Osteoblast (primary cell): ENCODE measurements at regions not wholly inside any gene's neighbourhood (a gene's known extent, or its start where the extent isn't known, plus 50 kb on each side); places are given as distances from the start of the nearest gene placed in this dataset.

ENCODE experiments used
- DNase-seq: peaks from one replicate; pipeline ENCODE4 v3.0.0; 2011; ENCODE audit warnings: low spot score, mixed read lengths; ENCODE audit not compliant: insufficient read length; ENCODE audit errors: missing footprints
- H2AFZ ChIP-seq: 2 replicates; pipeline ENCODE4 v1.6.0; 2011; ENCODE audit warnings: mild to moderate bottlenecking, low read length
- H3K27ac ChIP-seq: 2 replicates; pipeline ENCODE4 v1.5.1; 2011; ENCODE audit warnings: mild to moderate bottlenecking, low read depth, low read length, moderate library complexity
- H3K27me3 ChIP-seq: 2 replicates; pipeline ENCODE4 v1.6.0; 2012; ENCODE audit warnings: mild to moderate bottlenecking, control low read depth, inconsistent platforms, low read length, moderate library complexity; ENCODE audit not compliant: insufficient read depth
- H3K36me3 ChIP-seq: 2 replicates; pipeline ENCODE4 v1.5.1; 2011; ENCODE audit warnings: mild to moderate bottlenecking, low read length, control low read depth, moderate library complexity; ENCODE audit not compliant: insufficient read depth
- H3K4me1 ChIP-seq: 2 replicates; pipeline ENCODE4 v1.5.1; 2011; ENCODE audit warnings: mild to moderate bottlenecking, low read length, control low read depth, moderate library complexity; ENCODE audit not compliant: insufficient read depth
- H3K4me2 ChIP-seq: 2 replicates; pipeline ENCODE4 v1.6.0; 2011; ENCODE audit warnings: mild to moderate bottlenecking, low read length; ENCODE audit not compliant: insufficient read depth
- H3K4me3 ChIP-seq: fragments of 200-600 bp; sonication (generic); 3 replicates; pipeline ENCODE4 v1.5.1; 2012; ENCODE audit warnings: mild to moderate bottlenecking, low read length, inconsistent platforms; ENCODE audit not compliant: insufficient read depth
- H3K79me2 ChIP-seq: 2 replicates; pipeline ENCODE4 v1.6.0; 2012; ENCODE audit warnings: mild to moderate bottlenecking, low read length, control low read depth, inconsistent platforms; ENCODE audit not compliant: insufficient read depth
- H3K9me3 ChIP-seq: 2 replicates; pipeline ENCODE4 v1.5.1; 2011; ENCODE audit warnings: low read depth, low read length, control low read depth
- H4K20me1 ChIP-seq: 2 replicates; pipeline ENCODE4 v1.6.0; 2012; ENCODE audit warnings: mild to moderate bottlenecking, low read length, control low read depth; ENCODE audit not compliant: insufficient read depth
- CTCF ChIP-seq: IDR thresholded peaks from 2 replicates; pipeline ENCODE4 v1.5.1; 2011; ENCODE audit warnings: mild to moderate bottlenecking, low read depth, low read length, moderate library complexity; ENCODE audit errors: extremely low read depth

GRCh38 chr10:4522296-4523000, 303.6 kb upstream of the AKR1E2 start:
- no peaks in the 10 kb centered on the region for H3K27me3 ChIP-seq
- TF ChIP-seq CTCF: no peak
- H3K79me2 ChIP-seq: no peaks in the 10 kb centered on the region
- no peaks in the 10 kb centered on the region for H3K36me3 ChIP-seq
- no peak for DNase-seq
- no peak overlapping the region for H3K27ac ChIP-seq
- peaks cover 9% of the 10 kb centered on the region for H3K4me1 ChIP-seq
- H3K9me3 ChIP-seq: no peaks in the 10 kb centered on the region
- H3K4me3 ChIP-seq: no peak overlapping the region
- H4K20me1 ChIP-seq: no peaks in the 10 kb centered on the region
- no peak overlapping the region for H3K4me2 ChIP-seq
- H2AFZ ChIP-seq: no peak overlapping the region

- H3K4me3 ChIP-seq: no peak overlapping the region
- no peak for TF ChIP-seq CTCF
- H3K27me3 ChIP-seq: no peaks in the 10 kb centered on the region
- H3K79me2 ChIP-seq: no peaks in the 10 kb centered on the region
- no peaks in the 10 kb centered on the region for H3K36me3 ChIP-seq
- H3K9me3 ChIP-seq: no peaks in the 10 kb centered on the region
- H3K4me2 ChIP-seq: no peak overlapping the region
- no peaks in the 10 kb centered on the region for H3K4me1 ChIP-seq
- H4K20me1 ChIP-seq: no peaks in the 10 kb centered on the region
- peak; percentile 69 for DNase-seq
- H2AFZ ChIP-seq: no peak overlapping the region
- no peak overlapping the region for H3K27ac ChIP-seq
Measured at GRCh38 chr10:4519658-4520402, 306.2 kb upstream of the AKR1E2 start.

GRCh38 chr10:4517746-4518145, 308.3 kb upstream of the AKR1E2 start:
- Histone ChIP-seq H4K20me1 (no peaks in the 10 kb centered on the region), H3K36me3 (no peaks in the 10 kb centered on the region), H3K4me3 (no peak overlapping the region), H3K9me3 (no peaks in the 10 kb centered on the region), H3K4me2 (no peak overlapping the region), H3K27me3 (no peaks in the 10 kb centered on the region), H3K79me2 (no peaks in the 10 kb centered on the region), H3K27ac (no peak overlapping the region), H3K4me1 (peaks cover 4% of the 10 kb centered on the region), H2AFZ (no peak overlapping the region)
- no peak for TF ChIP-seq CTCF
- DNase-seq: no peak

DNA sequence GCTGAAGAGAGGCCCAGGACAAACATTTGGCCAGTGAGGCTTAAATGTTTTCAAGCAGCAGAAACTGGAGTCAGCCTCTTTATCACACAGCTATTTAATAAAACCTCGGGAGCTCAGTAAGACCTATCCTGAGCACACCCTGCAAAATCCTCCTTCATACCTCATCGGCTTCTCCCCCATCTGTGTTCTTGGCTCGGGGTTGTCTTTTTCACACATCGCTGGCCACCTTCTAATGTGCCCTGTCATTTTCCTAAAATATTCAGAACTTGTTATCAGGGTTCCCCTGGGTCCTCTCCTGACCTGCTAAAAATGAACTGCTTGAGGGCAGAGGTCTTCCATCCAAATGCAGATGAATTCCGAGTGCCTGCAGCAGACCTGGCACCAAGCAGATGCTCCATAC, 310.3 kb upstream of the AKR1E2 start:
- no peak for DNase-seq
- Histone ChIP-seq H3K4me1 (peaks cover 6% of the 10 kb centered on the region), H2AFZ (no peak overlapping the region)

More for the DNA sequence above, 310.3 kb upstream of the AKR1E2 start:
- Histone ChIP-seq H3K27me3 (no peaks in the 10 kb centered on the region), H3K79me2 (no peaks in the 10 kb centered on the region), H3K36me3 (no peaks in the 10 kb centered on the region), H3K4me2 (no peak overlapping the region), H3K27ac (no peak overlapping the region), H4K20me1 (no peaks in the 10 kb centered on the region), H3K4me3 (no peak overlapping the region), H3K9me3 (no peaks in the 10 kb centered on the region)
- no peak for TF ChIP-seq CTCF
